ENCODE measurements at regions not wholly inside any gene's neighbourhood (a gene's known extent, or its start where the extent isn't known, plus 50 kb on each side); places are given as distances from the start of the nearest gene placed in this dataset.

GRCh38 chr11:69905611-69906452, 86.6 kb upstream of the FGF3 start:
- Histone ChIP-seq H3K9me3 (ENCODE audit: control insufficient read depth in 2 of 2, low read length in 2 of 2) (no peaks in the 10 kb centered on the region), H3K4me3 (ENCODE audit: low read length in 2 of 2) (peak overlapping the region in 1 of 2 donors; percentile 1)

GRCh38 chr11:69906453-69906907, 87.3 kb upstream of the FGF3 start:
- Histone ChIP-seq H3K9ac (ENCODE audit: low read depth in 1 of 2, low read length in 2 of 2) (no peak overlapping the region), H3K4me1 (ENCODE audit: control insufficient read depth in 2 of 2, insufficient read depth in 2 of 2, low read length in 2 of 2) (peaks cover 9% of the 10 kb centered on the region in 2 donors), H3K4me3 (ENCODE audit: low read length in 2 of 2) (no peak overlapping the region), H3K27ac (ENCODE audit: low read depth in 2 of 2, low read length in 2 of 2) (no peak overlapping the region), H3K36me3 (ENCODE audit: control insufficient read depth in 2 of 2, insufficient read depth in 2 of 2, low read length in 2 of 2) (no peaks in the 10 kb centered on the region), H3K27me3 (ENCODE audit: control insufficient read depth in 2 of 2, insufficient read depth in 2 of 2, low read length in 2 of 2) (peaks cover 4 to 8% of the 10 kb centered on the region in 2 donors), H3K9me3 (ENCODE audit: control insufficient read depth in 2 of 2, low read length in 2 of 2) (no peaks in the 10 kb centered on the region)

More at GRCh38 chr11:69905611-69906452, 86.6 kb upstream of the FGF3 start:
- H3K9ac ChIP-seq (ENCODE audit: low read depth in 1 of 2, low read length in 2 of 2), result peak overlapping the region in 1 of 2 donors; percentile 26
- H3K27me3 ChIP-seq (ENCODE audit: control insufficient read depth in 2 of 2, insufficient read depth in 2 of 2, low read length in 2 of 2), result peaks cover 4 to 8% of the 10 kb centered on the region in 2 donors
- peaks cover 9% of the 10 kb centered on the region in 2 donors for H3K4me1 ChIP-seq (ENCODE audit: control insufficient read depth in 2 of 2, insufficient read depth in 2 of 2, low read length in 2 of 2)
- H3K36me3 ChIP-seq (ENCODE audit: control insufficient read depth in 2 of 2, insufficient read depth in 2 of 2, low read length in 2 of 2), result no peaks in the 10 kb centered on the region
- H3K27ac ChIP-seq (ENCODE audit: low read depth in 2 of 2, low read length in 2 of 2), result peak overlapping the region in 1 of 2 donors; percentile 32

DNA sequence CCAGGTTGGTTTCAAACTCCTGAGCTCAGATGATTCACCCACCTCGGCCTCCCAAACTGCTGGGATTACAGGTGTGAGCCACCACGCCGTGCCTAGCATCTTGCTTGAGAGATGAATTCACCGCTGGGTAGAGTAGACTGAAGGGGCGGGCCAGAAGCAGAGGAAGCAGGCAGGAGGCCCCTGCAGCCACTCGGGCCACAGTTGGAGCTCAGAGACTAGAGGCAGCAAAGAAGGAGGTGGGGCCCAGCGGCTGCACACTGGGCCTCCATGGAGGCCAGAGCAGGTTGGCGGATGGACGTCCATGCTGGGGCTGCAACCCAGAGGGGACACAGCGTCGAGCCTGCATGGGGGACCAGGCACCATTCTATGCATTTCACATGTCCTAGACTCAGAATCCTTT, 88.4 kb upstream of the FGF3 start:
- H3K27ac ChIP-seq (ENCODE audit: low read depth in 2 of 2, low read length in 2 of 2), result no peak overlapping the region

GRCh38 chr11:69908511-69909220, 89.5 kb upstream of the FGF3 start:
- peaks cover 4 to 8% of the 10 kb centered on the region in 2 donors for H3K27me3 ChIP-seq (ENCODE audit: control insufficient read depth in 2 of 2, insufficient read depth in 2 of 2, low read length in 2 of 2)
- peaks cover 9% of the 10 kb centered on the region in 2 donors for H3K4me1 ChIP-seq (ENCODE audit: control insufficient read depth in 2 of 2, insufficient read depth in 2 of 2, low read length in 2 of 2)
- no peak overlapping the region for H3K9ac ChIP-seq (ENCODE audit: low read depth in 1 of 2, low read length in 2 of 2)
- no peak overlapping the region for H3K4me3 ChIP-seq (ENCODE audit: low read length in 2 of 2)
- H3K36me3 ChIP-seq (ENCODE audit: control insufficient read depth in 2 of 2, insufficient read depth in 2 of 2, low read length in 2 of 2), result no peaks in the 10 kb centered on the region
- no peak overlapping the region for H3K27ac ChIP-seq (ENCODE audit: low read depth in 2 of 2, low read length in 2 of 2)
- H3K9me3 ChIP-seq (ENCODE audit: control insufficient read depth in 2 of 2, low read length in 2 of 2), result no peaks in the 10 kb centered on the region

More for the DNA sequence above, 88.4 kb upstream of the FGF3 start:
- Histone ChIP-seq H3K9ac (ENCODE audit: low read depth in 1 of 2, low read length in 2 of 2) (no peak overlapping the region), H3K36me3 (ENCODE audit: control insufficient read depth in 2 of 2, insufficient read depth in 2 of 2, low read length in 2 of 2) (no peaks in the 10 kb centered on the region), H3K9me3 (ENCODE audit: control insufficient read depth in 2 of 2, low read length in 2 of 2) (no peaks in the 10 kb centered on the region), H3K4me3 (ENCODE audit: low read length in 2 of 2) (no peak overlapping the region), H3K27me3 (ENCODE audit: control insufficient read depth in 2 of 2, insufficient read depth in 2 of 2, low read length in 2 of 2) (peaks cover 4 to 8% of the 10 kb centered on the region in 2 donors), H3K4me1 (ENCODE audit: control insufficient read depth in 2 of 2, insufficient read depth in 2 of 2, low read length in 2 of 2) (peaks cover 9% of the 10 kb centered on the region in 2 donors)

DNA sequence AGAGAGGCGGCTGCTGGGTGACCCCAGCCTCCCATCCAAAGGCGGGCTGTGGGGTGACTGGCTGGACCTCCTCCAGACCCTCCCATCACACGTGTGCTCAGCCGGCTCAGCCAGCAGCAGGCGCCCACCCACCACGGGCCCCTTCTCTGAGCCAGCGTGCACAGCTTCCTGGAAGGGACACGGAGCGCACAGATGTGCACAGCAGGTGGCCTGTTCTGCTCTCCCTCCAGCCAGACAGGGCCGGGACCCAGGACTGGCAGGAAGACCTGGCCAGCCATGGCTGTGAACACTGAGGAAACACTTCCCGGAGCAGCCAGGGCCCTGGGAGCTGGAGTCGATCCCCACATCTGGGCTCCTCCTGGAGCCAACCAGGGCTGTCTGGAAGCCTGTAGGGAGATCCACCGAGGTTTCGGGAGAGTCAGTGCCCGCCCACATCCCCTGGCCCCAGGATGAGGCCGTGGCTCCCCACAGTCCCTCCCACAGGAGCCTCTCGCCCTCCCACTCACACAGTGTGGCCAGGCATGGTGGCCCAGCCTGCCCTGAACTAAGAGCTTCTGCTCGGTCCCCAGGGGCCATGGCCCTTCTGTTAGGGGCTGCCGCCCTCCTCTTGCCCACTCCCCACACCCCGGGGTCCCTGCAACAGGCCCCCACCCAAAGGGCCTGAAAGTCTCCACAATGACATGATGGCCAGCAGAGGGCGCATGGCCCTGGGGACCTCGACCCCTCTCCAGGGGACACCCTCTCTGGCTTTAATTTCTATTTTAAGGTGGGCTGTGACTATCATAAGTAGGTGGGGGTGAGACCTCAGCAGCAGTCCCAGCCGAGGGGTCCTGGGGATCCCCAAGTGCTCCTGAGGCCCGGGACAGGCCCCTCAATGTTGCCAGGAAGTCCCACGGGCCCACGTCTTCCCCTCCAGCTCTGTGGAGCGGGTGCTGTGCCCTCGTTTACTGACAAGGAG, 90.6 kb upstream of the FGF3 start:
- Histone ChIP-seq H3K27me3 (ENCODE audit: control insufficient read depth in 2 of 2, insufficient read depth in 2 of 2, low read length in 2 of 2) (peaks cover 4 to 8% of the 10 kb centered on the region in 2 donors), H3K9me3 (ENCODE audit: control insufficient read depth in 2 of 2, low read length in 2 of 2) (no peaks in the 10 kb centered on the region), H3K9ac (ENCODE audit: low read depth in 1 of 2, low read length in 2 of 2) (no peak overlapping the region), H3K36me3 (ENCODE audit: control insufficient read depth in 2 of 2, insufficient read depth in 2 of 2, low read length in 2 of 2) (no peaks in the 10 kb centered on the region), H3K4me1 (ENCODE audit: control insufficient read depth in 2 of 2, insufficient read depth in 2 of 2, low read length in 2 of 2) (peaks cover 9% of the 10 kb centered on the region in 2 donors), H3K27ac (ENCODE audit: low read depth in 2 of 2, low read length in 2 of 2) (no peak overlapping the region), H3K4me3 (ENCODE audit: low read length in 2 of 2) (no peak overlapping the region)

DNA sequence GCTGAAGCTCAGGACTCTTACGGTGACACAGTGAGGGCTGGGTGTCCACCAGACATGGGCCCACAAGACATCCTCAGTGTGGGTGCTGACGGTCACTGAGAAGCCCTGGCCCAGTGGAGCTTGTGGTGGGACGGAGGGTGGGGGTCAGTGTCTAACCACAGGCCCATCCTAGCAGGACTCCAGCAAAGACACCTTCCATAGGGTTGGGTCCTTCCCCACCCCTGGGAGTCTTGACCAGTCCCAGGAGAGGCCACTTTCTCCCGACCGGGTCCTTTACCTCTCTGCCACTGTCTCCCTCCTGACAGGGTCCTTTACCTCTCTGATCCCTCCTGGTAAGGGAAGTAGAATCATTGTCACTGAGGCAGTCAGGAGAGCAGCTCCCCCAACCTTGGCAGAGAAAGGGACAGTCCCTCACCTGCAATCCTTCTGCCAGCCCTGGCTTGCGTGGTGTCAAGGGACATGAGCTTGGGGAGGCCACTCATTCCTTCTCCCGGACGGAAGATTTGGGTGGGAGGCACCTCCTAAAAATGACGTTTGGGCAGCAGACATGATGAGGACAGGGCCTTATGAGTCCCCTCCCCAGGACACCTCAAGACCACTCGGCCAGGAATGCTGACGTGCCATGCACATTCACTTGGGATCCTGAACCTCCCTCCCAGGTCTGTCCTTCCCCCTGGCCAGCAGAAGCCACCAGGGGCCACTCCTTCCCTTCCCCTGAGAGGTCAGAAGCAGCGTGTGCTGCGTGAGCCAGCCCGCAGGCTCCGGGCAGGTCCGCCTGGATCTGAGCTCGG, 91.5 kb upstream of the FGF3 start:
- H3K27ac ChIP-seq (ENCODE audit: low read depth in 2 of 2, low read length in 2 of 2), result no peak overlapping the region
- no peak overlapping the region for H3K9ac ChIP-seq (ENCODE audit: low read depth in 1 of 2, low read length in 2 of 2)
- no peak overlapping the region for H3K4me3 ChIP-seq (ENCODE audit: low read length in 2 of 2)
- H3K36me3 ChIP-seq (ENCODE audit: control insufficient read depth in 2 of 2, insufficient read depth in 2 of 2, low read length in 2 of 2), result no peaks in the 10 kb centered on the region
- peaks cover 9 to 10% of the 10 kb centered on the region in 2 donors for H3K4me1 ChIP-seq (ENCODE audit: control insufficient read depth in 2 of 2, insufficient read depth in 2 of 2, low read length in 2 of 2)
- no peaks in the 10 kb centered on the region for H3K9me3 ChIP-seq (ENCODE audit: control insufficient read depth in 2 of 2, low read length in 2 of 2)
- peaks cover 4 to 8% of the 10 kb centered on the region in 2 donors for H3K27me3 ChIP-seq (ENCODE audit: control insufficient read depth in 2 of 2, insufficient read depth in 2 of 2, low read length in 2 of 2)

DNA sequence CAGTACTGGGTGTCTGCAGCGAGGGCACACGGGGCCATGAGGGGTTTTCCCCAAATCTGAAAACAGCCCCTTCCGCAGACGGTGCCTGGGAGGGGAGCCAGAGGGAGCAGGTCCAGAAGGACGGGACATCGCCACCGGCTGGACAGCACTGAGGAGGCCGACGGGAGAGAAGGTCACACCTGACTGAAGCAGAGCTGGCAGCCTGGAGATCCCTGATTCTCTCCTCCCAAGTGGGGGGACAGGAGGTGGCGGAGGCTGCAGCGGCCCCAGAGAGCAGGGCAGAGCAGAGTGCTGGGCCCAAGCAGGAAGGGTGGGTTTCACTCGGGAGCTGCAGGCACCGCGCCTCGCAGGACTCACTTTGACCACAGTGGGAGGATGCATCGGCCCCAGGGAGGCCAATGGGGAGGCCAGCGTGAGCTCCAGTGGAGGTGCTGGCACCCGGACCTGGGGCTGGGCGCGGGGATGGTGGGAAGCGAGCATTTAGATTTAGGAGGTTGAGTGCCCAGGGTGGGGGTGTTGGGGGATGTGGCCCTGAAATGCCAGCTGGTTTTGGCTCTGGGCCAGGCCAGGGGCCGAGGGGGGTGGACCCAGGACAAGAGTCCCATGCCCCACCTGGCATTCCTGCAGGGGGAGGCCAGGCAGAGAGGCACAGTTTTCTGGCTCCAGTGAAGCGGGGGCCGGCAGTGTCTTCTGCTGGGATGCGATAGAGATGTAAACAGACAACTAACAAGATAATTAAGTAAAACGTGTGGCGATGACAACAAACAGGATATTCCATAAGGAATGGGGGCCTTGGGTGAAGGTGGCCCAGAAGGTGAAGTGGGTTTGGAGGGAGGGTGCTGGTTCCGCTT, 92.3 kb upstream of the FGF3 start:
- Histone ChIP-seq H3K36me3 (ENCODE audit: control insufficient read depth in 2 of 2, insufficient read depth in 2 of 2, low read length in 2 of 2) (no peaks in the 10 kb centered on the region), H3K27ac (ENCODE audit: low read depth in 2 of 2, low read length in 2 of 2) (no peak overlapping the region), H3K4me1 (ENCODE audit: control insufficient read depth in 2 of 2, insufficient read depth in 2 of 2, low read length in 2 of 2) (peaks cover 9 to 10% of the 10 kb centered on the region in 2 donors), H3K9me3 (ENCODE audit: control insufficient read depth in 2 of 2, low read length in 2 of 2) (no peaks in the 10 kb centered on the region), H3K4me3 (ENCODE audit: low read length in 2 of 2) (no peak overlapping the region), H3K27me3 (ENCODE audit: control insufficient read depth in 2 of 2, insufficient read depth in 2 of 2, low read length in 2 of 2) (peaks cover 4 to 8% of the 10 kb centered on the region in 2 donors), H3K9ac (ENCODE audit: low read depth in 1 of 2, low read length in 2 of 2) (no peak overlapping the region)

DNA sequence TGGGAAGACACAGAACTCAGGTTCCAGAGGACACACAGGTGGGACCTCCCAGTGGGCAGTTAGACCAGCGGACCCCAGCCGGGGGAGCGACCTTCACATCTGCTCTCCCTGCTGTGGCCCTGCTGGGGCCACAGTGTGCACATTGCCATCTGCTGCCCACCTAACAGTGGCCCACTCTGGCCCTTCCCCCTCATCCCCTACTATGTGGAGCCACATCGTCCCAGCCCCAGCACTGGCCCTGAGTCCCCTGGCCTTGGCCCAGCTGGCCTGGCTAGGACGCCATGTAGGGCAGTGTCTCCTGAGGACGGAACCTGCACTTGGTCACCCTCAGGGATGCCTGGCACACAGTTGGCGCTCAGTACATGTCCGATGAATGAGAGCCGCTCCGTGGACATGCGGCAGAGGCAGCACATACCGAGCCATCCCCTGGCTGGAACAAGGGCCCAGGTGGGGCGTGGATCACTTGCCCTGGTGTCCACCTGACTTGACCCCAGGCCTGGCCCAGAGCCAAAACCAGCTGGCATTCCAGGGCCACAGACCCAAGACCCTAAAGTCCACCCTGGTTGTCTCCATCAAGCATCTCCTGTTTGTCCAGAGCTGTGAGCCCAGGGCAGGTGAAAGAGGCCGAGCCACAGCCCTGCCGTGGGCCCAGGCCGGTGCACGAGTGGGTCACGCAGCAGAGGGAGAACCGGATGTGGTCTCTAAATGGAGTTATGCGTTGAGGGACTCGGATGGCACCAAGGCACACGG, 93.1 kb upstream of the FGF3 start:
- peaks cover 4 to 8% of the 10 kb centered on the region in 2 donors for H3K27me3 ChIP-seq (ENCODE audit: control insufficient read depth in 2 of 2, insufficient read depth in 2 of 2, low read length in 2 of 2)
- H3K27ac ChIP-seq (ENCODE audit: low read depth in 2 of 2, low read length in 2 of 2), result no peak overlapping the region
- no peaks in the 10 kb centered on the region for H3K36me3 ChIP-seq (ENCODE audit: control insufficient read depth in 2 of 2, insufficient read depth in 2 of 2, low read length in 2 of 2)
- no peak overlapping the region for H3K9ac ChIP-seq (ENCODE audit: low read depth in 1 of 2, low read length in 2 of 2)
- no peaks in the 10 kb centered on the region for H3K9me3 ChIP-seq (ENCODE audit: control insufficient read depth in 2 of 2, low read length in 2 of 2)
- no peak overlapping the region for H3K4me3 ChIP-seq (ENCODE audit: low read length in 2 of 2)
- peaks cover 9 to 10% of the 10 kb centered on the region in 2 donors for H3K4me1 ChIP-seq (ENCODE audit: control insufficient read depth in 2 of 2, insufficient read depth in 2 of 2, low read length in 2 of 2)
